GM18502 (cell line): ENCODE measurements at regions not wholly inside any gene's neighbourhood (a gene's known extent, or its start where the extent isn't known, plus 50 kb on each side); places are given as distances from the start of the nearest gene placed in this dataset.
"Not testable (repeated sequence)": the region's sequence is repeated elsewhere in the genome, so short reads cannot be mapped to it uniquely, and the experiment has no call there.

Experiments
- ATAC-seq: cut with Tn5 transposase; IDR thresholded peaks from one replicate; pipeline ENCODE4 v1.9.1; 2021; ENCODE audit warnings: mild to moderate bottlenecking; ENCODE audit not compliant: unreplicated experiment, poor library complexity

GRCh38 chr14:66001356-66001755 is 484.8 kb upstream of the CCDC196 start:
- ATAC-seq = no peak

- no peak for ATAC-seq
These were observed 483.0 kb upstream of the CCDC196 start for GRCh38 chr14:66003082-66003730.

- ATAC-seq = no peak
These were observed 480.2 kb upstream of the CCDC196 start for GRCh38 chr14:66005900-66006434.

GRCh38 chr14:66008631-66009030 is 477.5 kb upstream of the CCDC196 start:
- ATAC-seq = no peak

- no peak for ATAC-seq
These were observed 477.1 kb upstream of the CCDC196 start for GRCh38 chr14:66009089-66009488.

DNA sequence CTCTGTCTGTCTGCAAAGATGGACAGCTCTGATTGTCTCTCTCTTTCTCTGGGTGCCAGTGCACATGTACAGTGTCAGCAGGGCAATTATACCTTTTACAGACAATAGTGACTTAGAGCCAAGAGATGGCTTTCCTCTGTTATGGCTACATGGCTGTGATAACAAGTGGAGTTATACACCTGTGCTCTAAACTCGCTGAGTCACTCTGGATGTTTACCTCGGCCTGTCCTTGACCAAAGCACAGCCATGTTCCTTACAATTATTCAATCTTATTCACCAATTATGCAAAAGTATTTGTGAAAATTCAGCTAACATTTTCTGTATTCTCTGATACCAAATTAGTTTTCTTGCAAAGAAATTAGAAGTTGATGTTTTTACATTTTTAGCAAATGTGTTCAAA is 475.5 kb upstream of the CCDC196 start:
- no peak for ATAC-seq

GRCh38 chr14:66011855-66012254 is 474.3 kb upstream of the CCDC196 start:
- ATAC-seq = no peak

DNA sequence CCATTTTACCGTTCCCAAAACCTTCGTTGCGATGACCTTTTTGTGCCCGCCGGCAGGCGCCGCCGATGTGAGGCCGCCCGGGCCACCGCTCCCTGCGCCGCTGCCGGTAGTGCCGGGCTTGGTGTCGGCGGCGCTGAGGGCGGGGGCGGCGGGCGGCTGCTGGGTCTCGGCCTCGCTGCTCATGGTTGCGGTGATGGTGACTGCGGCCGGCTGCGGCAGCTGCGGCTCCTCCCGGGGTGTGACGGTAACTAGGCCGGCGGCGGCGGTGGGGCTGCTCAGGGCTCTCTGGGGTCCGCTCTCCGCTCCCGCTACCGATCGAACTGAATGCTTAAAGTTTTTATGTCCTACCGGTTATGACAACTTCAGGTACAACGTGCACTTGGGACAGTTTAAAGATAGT is 472.6 kb upstream of the CCDC196 start:
- ATAC-seq = not testable (repeated sequence)

DNA sequence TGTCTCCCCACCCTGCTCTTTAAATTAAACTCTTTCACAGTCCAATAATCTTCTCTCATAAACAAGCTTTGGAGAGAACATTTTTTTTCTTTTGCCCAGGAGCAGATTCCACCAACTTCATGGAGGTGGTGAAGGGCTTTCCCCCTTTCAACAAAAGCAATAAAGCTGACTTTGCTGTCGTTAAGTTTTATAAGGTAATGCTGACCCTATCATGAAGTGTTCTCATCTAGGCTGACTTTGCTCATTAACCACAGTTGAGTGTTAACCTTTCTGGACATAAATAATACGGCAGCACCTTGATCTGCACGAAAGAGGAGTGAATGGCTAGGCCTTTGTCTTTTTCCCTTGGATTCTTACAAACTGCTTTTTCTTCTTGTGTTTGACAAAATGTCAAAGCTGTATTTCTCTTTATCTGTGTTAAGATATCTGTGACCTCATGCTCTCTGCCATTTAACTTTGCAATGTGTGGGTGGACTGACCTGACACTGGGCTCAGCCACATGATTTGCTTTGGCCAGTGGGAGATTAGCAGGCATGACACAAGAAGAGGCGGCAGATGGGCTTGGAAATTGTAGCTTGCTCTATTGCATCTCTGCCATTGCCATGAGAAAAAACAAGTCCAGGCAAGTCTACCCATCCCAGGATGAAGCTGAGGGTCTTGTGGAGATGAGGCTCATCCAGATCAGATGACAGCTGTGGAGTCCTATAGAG is 470.9 kb upstream of the CCDC196 start:
- no peak for ATAC-seq

GRCh38 chr14:66017927-66018326 is 468.2 kb upstream of the CCDC196 start:
- ATAC-seq = no peak

DNA sequence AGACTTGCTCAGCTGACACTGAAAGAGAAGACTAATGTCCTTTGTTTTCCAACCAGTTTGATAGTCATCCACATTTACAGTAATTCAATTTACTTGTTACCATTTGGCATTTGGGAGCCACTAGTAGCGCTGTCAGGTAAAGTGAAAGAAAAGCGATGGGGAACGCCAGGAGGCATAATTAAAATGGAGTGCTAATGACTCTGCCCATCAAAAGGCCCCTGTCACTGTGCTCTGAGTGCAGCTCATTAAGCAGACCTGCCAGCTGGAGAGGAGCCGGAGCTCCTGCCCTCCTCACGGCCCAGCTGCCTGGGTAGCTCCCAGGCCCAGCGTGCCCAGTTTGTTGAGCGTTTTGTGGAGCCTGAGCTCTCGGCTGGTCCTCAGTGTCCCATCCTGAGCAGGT is 463.6 kb upstream of the CCDC196 start:
- ATAC-seq = no peak

DNA sequence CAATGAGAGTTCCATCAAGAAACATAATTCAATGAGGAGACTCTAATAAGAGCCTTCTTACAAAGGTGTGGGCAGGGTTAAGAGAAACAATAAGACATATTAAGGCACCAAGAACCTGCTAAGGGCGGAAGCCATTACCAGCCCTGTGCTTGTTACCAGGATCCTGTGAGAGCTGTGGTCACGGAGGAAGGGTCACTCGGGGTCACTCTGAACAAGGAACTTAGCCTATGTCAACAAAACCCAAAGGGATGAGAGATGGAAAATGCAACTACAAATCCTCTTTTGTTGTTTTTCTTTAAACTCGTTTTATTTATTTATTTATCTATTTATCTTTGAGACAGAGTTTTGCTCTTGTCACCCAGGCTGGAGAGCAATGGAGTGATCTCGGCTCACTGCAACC is 460.4 kb upstream of the CCDC196 start:
- no peak for ATAC-seq

- not testable (repeated sequence) for ATAC-seq
These were observed 454.2 kb upstream of the CCDC196 start for GRCh38 chr14:66031981-66032380.

- ATAC-seq = no peak
These were observed 453.4 kb upstream of the CCDC196 start for GRCh38 chr14:66032800-66033199.

DNA sequence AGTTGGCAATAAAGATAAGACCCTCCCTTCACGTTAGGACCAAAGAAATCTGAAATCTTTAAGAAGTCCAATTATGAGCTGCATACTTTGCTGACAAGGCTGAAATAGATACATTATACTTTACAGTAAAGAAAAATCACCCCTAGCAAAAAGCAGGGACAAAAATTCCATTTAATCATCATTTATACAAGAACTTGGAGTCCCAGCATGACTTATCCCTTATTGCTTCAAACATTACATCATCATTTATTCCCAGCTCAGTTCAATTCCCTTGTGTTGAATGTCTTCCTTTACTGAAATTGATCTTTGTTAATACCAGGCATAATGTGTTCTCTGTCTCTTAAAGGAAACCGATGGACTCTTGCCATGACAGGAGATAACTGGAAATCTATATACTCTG is 449.6 kb upstream of the CCDC196 start:
- no peak for ATAC-seq

GRCh38 chr14:66037361-66037760 is 448.8 kb upstream of the CCDC196 start:
- no peak for ATAC-seq

- ATAC-seq = no peak
These were observed 448.0 kb upstream of the CCDC196 start for GRCh38 chr14:66038212-66038611.

DNA sequence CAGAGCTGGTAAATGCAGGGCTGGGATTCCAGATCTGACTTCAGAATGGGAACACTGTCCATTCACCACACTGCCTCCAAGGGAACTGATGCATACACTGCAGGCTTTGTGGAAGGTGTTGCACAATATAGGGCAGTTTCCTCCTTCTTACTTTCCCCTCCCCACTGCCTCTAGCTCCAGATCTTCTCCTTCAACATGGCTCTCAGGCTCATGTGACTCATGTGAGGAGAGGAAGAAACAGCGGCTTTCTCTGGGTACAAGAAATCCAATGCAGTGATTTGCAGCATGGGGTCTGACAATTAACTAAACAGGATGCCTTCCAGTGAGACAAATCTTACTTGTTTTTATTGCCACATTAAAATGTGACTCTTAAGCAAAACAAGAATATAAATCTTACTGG is 447.6 kb upstream of the CCDC196 start:
- no peak for ATAC-seq

DNA sequence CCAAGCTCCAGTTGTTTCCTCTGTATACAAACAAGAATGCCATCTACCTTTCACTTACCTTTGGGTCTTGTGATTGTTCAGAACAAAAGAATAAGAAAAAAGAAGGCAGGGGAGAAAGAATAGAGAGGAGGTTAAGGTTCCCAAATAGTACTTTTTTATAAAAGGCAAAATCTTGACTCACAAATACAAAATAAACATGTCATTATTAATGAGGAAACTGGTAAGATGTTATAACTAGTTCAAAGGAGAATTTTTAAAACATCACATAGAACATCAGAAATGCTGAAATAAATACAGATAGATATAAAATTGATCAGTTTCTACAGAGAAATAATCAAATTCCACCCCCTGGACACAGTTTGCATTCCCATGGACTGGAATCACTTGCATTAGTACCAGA is 446.7 kb upstream of the CCDC196 start:
- no peak for ATAC-seq

DNA sequence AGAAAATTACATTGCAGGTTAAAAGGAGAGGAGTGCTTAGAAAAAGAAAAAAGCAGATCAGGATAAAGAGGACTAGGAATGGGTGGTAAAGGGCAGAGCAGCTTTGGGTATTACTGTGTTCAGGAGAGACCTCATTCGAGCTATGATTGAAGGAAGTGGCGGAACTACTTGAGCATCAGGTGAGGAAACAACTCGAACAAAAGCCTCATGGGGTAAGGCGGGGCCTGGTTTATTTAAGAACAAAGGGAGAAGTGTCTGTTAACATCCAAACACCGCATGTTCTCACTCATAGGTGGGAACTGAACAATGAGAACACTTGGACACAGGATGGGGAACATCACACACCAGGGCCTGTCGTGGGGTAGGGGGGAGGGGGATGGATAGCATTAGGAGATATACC is 444.6 kb upstream of the CCDC196 start:
- no peak for ATAC-seq

DNA sequence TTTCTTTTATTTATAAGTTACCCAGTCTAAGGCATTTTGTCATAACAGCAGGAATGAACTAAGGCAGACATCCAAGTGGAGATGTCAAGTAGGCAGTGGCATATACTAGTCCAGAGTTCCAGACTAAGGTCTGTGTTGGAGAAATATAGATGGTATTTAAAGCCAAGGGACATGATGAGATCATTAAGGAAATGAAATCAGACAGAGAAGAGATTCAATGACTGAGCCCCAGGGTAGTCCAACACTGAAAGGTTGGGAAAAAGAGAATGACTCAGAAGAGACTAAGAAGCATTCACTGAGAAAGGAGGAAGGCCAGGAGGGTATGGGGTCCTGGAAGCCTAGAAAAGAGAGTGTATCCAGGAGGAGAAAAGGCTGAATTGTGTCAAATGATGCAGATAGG is 442.2 kb upstream of the CCDC196 start:
- no peak for ATAC-seq

DNA sequence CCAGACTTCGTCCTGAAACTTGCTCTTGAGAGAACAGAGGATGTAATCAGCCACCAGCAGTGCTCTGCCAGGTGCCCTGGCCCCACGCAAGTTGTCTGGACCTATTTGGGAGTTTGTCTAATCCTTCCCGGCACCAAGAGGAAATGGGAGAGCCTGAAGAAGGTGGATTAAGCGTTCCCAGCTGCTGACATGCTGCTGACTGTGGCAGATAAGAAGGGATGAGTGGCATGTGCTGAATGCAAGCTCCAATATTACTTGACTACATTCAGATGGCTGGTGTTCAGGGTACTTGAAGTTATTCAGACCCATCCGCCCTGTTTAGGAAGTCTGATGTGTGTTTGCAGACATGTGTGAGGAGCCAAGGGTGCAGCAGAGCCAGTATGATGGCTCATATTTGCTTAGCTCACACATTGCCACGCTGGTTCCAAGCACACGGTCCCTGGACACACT is 440.6 kb upstream of the CCDC196 start:
- no peak for ATAC-seq
